Fibroblast of skin of back (primary cell): ENCODE measurements at regions not wholly inside any gene's neighbourhood (a gene's known extent, or its start where the extent isn't known, plus 50 kb on each side); places are given as distances from the start of the nearest gene placed in this dataset.
"Not testable (repeated sequence)": the region's sequence is repeated elsewhere in the genome, so short reads cannot be mapped to it uniquely, and the experiment has no call there.

ENCODE experiments used
- DNase-seq: peaks from one replicate; pipeline ENCODE4 v3.0.0-alpha.2; 2013

- DNase-seq = no peak
Observed at GRCh38 chr2:84040281-84040680, 418.8 kb downstream of the SUCLG1 start.

- DNase-seq = no peak
Observed at GRCh38 chr2:84038866-84039265, 420.2 kb downstream of the SUCLG1 start.

DNA sequence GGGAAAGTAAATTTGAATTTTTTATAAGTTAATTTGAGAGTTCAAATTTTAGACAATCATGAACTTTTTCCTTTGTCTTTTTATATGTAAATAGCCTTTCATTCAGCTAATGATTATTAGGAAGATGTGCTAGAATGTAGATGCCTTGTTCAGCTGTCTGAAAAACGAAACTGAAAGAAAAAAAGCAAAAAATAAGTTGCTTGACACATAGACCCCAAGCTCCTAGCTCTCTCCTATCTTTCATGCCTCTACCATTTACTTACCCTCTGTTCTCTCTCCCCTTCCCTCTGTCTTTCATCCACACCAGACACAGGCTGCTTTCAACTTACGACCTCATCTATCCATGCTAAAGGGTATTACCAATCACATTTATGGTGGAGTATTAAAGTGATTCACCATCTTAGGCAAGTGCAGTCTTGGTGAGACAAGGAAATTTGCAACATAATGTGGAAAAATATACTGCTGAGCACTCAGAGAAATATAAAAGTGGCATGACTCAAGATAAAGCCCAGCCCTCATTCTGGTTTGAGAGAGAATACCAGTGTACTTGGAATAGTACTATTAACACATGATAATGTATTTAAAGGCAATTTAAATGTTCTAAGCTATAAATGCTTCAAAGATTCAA, 425.6 kb downstream of the SUCLG1 start:
- DNase-seq = no peak

GRCh38 chr2:84031312-84032050, 427.6 kb downstream of the SUCLG1 start:
- no peak for DNase-seq

DNA sequence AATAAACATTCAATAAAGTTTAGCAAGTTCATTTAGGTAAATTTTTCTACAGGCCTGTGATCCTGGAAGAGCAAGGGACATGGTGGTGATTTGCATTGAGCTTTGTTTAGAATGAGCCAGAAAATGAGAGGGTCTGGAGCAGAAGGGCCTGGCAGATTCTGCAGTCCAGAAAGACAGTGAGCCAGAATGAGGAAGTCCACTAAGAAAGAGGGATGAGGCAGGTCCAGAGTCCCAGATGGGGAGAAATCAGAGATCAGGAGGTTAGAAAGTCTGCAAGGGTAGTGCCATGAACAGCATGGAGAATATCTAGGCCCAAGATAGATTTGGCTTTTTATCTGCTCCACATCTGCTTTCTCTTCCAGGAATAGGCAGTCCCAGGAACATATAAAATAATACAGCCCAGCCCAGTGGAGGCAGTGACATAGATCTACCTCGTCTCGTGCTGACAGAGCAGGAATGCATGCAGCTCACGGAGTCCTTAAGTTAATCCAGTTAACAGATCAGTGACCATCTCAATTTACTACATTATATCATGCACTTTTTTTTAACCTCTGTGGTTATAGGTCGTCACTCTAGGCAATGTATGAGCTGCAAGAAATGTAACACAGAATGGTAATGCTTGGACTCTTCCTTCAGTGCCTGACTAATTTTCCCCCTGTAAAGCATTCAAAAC, 429.0 kb downstream of the SUCLG1 start:
- DNase-seq = no peak

- DNase-seq = no peak
Observed at GRCh38 chr2:84026818-84027217, 432.3 kb downstream of the SUCLG1 start.

DNA sequence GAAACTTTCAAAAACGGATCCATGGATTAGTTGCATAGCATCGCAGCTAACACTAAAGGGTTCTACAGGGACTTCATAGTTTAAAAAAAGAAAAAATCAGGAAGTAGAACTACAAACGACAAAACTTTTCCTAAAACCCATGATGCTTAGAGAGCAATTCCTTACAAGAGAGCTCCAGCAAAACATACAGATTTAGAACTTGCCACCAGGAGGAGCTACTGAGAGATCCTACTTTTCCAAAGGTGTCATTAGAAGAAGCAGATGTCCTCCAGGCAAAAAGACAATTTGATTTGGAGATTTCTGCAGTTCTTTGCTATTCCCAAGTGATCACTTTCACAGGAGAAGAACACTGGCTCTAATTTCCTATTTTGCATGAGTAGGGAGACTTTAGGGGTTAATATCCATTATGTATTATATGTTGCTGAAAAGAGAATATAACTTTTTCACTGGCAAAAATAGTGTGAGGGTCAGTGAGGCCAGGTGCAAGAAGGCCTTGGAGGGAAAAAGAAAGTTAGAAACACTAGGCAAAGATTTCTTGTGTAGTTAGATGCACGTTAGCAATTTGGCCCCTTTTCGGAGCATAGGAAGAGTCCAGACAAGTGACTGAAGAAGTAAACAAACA, 436.2 kb downstream of the SUCLG1 start:
- DNase-seq = peak; percentile 53

- DNase-seq = no peak
Observed at GRCh38 chr2:84017010-84017409, 442.1 kb downstream of the SUCLG1 start.

GRCh38 chr2:84016183-84016582, 442.9 kb downstream of the SUCLG1 start:
- DNase-seq = no peak

- DNase-seq = no peak
Observed at GRCh38 chr2:83997889-83998288, 461.2 kb downstream of the SUCLG1 start.

DNA sequence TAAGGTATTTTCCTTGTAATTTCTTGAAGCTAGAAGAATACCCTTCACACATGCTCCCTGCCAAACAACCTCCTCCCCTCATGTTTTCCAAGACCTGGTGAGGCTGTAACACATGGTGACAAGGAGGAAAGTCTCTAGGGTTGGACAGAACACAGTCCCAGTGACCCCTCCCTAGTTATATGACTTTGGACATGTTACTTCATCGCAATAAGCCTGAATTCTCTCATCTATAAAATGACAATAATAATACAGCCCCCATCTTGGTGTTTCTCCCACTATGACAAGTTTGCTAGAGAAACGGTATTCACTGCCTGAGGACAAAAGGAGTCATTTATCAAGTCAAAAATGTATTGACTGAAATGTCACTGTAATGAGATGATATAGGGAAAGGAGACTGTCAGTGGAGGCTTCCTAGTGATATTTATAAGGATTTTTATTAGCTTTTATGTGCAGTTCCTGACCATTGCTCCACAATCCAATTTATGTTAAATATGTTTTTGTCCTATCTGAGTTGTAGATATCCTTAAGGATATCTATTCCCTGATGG, 464.4 kb downstream of the SUCLG1 start:
- no peak for DNase-seq

- no peak for DNase-seq
Observed at GRCh38 chr2:83993873-83994632, 465.0 kb downstream of the SUCLG1 start.

- DNase-seq = peak; percentile 28
Observed at GRCh38 chr2:83991992-83992391, 467.1 kb downstream of the SUCLG1 start.

DNA sequence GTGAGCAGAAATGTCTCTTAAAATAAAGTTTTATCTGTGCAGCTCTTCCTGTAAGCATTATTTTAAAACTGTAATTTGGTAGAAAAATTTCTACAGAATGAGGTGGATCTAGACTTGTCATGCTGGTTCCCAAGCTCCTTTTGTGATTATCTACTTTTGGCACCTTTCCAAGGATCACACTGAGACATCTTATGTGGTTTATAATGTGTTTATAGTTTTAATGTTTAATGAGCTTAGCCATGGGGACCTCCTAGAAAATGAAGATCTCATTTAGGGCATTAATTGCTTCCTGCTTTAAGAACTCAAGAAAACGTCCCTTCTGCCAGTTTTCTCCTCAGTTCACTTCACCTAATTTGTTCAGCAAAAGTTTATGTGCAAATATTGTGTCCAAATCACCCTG, 468.4 kb downstream of the SUCLG1 start:
- DNase-seq = no peak

GRCh38 chr2:83976628-83977027, 482.5 kb downstream of the SUCLG1 start:
- DNase-seq = not testable (repeated sequence)

DNA sequence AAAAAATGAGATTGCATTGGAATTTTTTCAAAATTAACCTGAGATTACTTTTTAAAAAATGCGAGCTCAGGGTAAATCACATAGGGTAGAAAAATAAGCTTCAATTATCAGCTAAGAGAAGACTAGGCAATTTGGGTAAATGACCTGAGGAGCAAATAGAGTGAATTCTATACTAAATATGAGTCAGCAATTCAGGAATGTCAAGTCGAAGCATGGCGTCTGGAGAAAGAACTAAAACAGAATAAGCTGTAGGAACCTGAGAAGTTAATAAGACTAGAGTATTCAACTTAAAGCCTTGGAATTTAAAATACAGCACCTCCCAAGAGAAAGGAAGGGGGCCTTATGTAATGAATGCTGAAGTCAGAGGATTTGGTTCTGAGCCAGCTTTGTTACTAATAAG, 487.0 kb downstream of the SUCLG1 start:
- DNase-seq = peak; percentile 8

DNA sequence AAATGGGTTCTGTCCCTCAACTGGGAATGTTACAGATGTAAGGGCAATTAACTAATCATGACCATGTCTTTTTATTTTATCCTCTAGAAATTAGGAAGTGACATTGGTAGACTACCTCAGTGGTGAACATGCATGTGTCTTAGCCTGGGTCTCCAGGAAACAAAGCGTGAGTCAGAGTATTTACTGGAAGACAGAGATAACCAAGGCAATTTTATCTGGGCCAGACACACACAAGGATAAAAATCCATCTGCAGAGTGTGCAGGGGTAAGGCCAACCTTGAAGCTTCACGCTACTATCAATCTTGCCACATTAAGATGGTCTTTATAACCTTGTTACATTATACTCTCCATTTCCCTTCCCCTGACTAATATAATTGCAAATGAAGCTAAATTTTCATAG, 487.5 kb downstream of the SUCLG1 start:
- DNase-seq = no peak

- no peak for DNase-seq
Observed at GRCh38 chr2:83970217-83970929, 488.7 kb downstream of the SUCLG1 start.

GRCh38 chr2:83969085-83969484, 490.0 kb downstream of the SUCLG1 start:
- DNase-seq = no peak

DNA sequence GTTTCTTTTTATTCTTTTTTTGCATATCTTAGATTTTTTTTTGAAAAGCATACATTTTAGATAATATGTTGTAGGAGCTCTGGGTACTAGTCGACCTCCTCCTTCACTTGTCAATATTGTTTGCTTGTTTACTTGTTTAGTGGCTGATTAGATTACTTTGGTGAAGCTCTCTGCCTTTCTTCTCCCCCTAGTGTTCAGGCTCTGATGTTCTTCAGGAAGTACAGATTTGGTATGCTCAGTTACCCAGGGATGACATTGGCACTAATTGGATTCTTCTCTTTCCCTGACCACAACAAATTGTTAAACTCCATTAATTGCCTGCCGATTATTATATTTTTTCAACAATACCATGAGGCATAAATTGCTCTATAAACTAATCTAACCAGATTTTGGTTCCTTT, 491.2 kb downstream of the SUCLG1 start:
- no peak for DNase-seq

DNA sequence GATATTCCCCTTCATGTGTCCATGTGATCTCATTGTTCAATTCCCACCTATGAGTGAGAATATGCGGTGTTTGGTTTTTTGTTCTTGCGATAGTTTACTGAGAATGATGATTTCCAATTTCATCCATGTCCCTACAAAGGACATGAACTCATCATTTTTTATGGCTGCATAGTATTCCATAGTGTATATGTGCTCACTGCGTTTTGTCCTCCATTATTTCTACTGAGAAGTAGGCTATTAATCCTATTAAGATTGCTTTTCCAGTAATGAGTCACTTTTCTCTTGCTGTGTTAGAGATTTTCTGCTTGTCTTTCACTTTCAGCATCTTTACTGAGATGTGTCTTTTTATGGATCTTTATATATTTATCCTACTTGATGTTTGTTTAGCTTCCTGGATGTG, 492.1 kb downstream of the SUCLG1 start:
- DNase-seq = not testable (repeated sequence)

DNA sequence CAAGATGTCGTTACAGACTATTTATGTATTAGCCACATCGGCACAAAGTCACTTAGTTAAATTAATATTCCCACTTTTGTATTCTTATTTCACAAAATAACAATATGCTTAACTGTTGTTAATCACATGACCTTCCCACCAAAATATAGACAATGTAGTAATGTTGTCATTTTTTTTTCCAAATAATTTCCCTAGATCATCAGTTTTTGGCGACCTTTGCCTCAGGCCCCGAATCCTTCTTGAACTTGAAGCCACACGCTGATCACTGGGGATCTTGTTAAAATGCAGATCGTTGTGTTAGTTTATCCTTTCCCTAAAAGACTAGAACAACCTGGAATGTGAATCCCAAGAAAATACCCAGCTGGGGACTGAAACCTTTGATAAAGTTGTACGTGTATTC, 497.6 kb downstream of the SUCLG1 start:
- DNase-seq = no peak
